AG04449 (cell line): ENCODE measurements at regions not wholly inside any gene's neighbourhood (a gene's known extent, or its start where the extent isn't known, plus 50 kb on each side); places are given as distances from the start of the nearest gene placed in this dataset.

ENCODE experiments used
- CTCF ChIA-PET: fragments of 350-600 bp; formaldehyde crosslinking; extraction: SDS; loops from one replicate; lab custom pipeline; 2021; ENCODE audit warnings: antibody characterized with exemption; lab: Yijun Ruan, JAX
- POLR2A ChIA-PET: fragments of 400-600, 350-600 bp; formaldehyde crosslinking; extraction: SDS; loops from one replicate; lab custom pipeline; 2020; ENCODE audit warnings: antibody characterized with exemption, inconsistent platforms; lab: Yijun Ruan, JAX
- DNase-seq: peaks from one replicate; pipeline ENCODE4 v3.0.0-alpha.2; 2010; ENCODE audit warnings: low read depth, low spot score
- H3K4me3 ChIP-seq: 2 replicates; pipeline ENCODE4 v1.5.1; 2011; ENCODE audit warnings: low read depth, mild to moderate bottlenecking, control low read depth, low read length
- CTCF ChIP-seq: IDR thresholded peaks from one replicate; pipeline ENCODE4 v1.5.1; 2011; ENCODE audit warnings: mild to moderate bottlenecking, moderate library complexity, low read length, control low read depth, inconsistent platforms; ENCODE audit not compliant: insufficient read depth; ENCODE audit errors: missing control alignments

DNA sequence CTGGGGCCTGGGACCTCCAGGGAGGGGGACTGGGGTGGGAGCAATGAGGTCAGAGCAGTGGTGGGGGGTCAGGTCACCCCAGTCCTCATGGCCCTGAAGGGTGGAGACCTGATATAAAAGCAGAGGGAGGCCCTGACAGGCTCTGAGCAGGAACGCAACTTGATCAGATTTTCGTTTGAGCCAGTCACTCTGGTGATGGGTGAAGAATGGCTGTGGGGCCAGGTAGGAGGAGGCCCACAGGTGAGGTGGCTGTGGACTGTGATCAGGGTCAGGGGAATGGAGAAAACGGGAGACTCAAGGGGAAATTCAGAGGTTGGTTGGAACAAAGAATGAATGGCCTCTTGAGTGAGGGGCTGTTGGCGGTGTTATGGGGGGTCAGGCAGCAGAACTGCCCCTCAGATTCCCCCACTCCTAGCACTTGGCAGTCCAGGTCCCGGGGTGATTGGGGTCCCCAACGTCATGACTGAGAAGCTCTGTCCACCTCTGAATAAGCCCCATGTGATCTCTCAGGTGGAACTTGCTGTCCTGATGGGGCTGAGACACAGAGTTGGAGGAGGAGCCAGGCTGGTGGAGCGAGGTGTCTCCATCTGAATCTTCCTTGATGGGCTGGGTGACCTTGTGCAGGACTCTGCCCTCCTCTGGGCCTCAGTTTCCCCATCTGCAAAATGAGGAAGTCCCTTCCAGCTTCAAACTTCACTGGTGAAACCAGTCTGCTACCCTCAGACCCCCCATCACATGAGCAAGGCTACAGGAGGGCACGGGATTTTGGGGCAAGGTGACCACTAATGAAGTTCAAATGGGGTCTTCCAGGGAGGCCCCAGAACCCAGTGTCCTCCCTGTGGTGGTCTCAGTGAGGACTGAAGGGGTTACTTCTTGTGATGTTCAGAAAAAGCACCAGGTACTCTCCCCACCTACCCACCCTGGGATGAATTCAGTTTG, 683.0 kb downstream of the MATN1 start:
- no peak for TF ChIP-seq CTCF
- CTCF ChIA-PET, result no interaction called here
- POLR2A ChIA-PET, result no interaction called here
- no peak for DNase-seq
- no peak overlapping the region for H3K4me3 ChIP-seq

DNA sequence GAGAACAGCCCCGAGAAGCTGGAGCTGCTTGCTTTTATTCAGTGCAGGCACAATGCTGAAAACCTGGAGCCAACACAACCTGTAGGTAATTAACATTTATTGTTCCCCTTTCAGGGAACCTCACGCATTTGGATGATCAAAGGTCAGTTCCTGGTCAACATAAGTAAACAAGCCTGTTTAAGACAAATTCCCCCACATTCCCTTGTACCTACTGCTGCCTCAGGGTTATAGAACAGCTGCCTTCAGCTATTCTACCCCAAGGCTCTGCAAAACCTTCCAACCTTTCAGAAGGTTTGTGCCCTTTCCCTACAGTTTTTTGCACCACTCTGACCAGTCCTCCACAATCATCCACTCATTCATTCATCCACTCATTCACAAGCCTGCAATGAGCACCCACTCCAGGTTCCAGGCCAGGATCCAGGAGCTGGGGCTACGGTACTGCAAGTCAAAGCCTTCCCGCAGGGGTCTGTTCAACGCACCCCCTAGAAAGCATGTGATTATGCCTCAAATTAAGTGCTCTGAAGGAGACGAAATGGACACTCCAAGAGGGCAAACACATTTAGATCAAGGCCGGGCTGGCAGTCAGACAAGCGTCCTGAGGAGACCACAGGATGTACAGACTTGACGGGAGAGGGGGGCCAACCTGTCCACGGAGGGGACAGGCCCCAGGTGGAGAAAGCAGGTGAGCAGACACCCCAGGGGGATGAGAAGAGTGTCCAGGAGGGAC, 683.9 kb downstream of the MATN1 start:
- no peak for DNase-seq
- ChIA-PET CTCF (no interaction called here), POLR2A (no interaction called here)
- H3K4me3 ChIP-seq, result no peak overlapping the region
- TF ChIP-seq CTCF, result no peak

DNA sequence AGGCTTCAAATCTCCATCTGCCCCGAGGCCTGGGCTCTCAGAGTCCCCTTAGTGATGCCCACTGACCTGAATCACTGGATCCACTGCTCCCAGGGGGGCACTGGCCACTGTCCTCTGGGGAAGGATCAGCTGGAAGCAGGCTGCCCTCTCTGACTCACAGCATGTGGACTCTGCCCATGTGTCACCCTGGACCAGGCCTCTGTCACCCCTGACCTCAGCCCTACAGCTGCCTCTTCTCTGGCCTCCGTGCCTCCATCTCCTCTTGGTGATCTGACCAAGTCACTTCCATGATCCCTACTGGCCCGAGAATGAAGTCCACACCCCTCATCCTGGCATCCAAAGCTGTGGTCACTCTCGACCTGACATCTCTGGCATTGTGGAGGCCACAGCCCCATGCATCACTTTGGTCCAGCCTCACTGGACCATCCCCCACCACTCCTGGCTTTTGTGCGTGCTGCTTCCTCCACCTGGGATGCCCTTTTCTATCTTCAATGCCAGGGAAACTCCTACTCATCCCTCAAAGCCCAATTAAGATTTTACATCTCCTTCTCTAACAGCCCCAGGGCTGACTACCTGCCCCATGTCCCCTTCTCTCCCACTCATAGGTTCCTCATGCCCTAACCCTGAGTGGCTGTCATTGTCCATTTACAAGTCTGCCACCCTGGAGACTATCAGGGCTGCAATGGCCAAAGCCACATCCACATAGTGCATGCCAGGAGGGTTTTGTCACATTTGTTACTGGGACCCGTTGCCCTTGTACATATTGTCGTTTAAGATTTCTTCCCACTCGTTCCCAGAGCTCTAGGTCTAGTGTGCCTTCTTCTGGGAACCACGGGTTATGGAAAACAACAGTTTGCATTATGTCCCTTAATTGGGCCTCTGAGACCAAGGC, 685.0 kb downstream of the MATN1 start:
- POLR2A ChIA-PET, result no interaction called here
- no peak for DNase-seq
- CTCF ChIA-PET, result no interaction called here
- no peak overlapping the region for H3K4me3 ChIP-seq
- no peak for TF ChIP-seq CTCF

GRCh38 chr1:30037251-30038118, 685.9 kb downstream of the MATN1 start:
- ChIA-PET POLR2A (no interaction called here), CTCF (no interaction called here)
- no peak for TF ChIP-seq CTCF
- H3K4me3 ChIP-seq, result no peak overlapping the region
- DNase-seq, result no peak

DNA sequence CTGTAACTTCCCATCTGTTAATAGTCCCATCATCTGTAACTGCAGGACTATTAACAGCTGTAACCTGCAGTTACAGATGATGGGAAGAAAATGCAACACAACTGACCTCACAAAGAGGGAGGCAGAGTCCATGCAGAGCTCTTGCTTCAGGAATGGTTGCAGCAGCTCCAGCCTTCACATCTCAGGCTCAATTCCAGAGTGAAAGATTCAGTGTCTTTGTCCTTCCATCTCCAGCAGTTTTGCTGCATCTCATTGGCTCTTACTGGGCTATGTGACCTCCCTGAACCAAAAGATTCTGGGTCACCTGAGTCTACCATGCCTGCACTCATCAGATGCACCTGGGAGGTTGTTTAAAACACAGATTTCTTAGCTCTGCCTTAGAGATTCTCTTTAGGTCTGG, 686.7 kb downstream of the MATN1 start:
- ChIA-PET POLR2A (no interaction called here), CTCF (interaction anchor here (0.7 kb wide), 1 partner anchor 49 kb away, joined by 4 read pairs; no protein-coding TSS in a partner anchor)
- no peak for TF ChIP-seq CTCF
- DNase-seq, result no peak
- no peak overlapping the region for H3K4me3 ChIP-seq
